ENCODE measurements at regions not wholly inside any gene's neighbourhood (a gene's known extent, or its start where the extent isn't known, plus 50 kb on each side); places are given as distances from the start of the nearest gene placed in this dataset.
"Not testable (repeated sequence)": the region's sequence is repeated elsewhere in the genome, so short reads cannot be mapped to it uniquely, and the experiment has no call there.

- Histone ChIP-seq H3K9me3 (no peaks in the 10 kb centered on the region), H3K9ac (ENCODE audit: low read depth in 2 of 2, low read length in 2 of 2) (no peak overlapping the region), H3K4me3 (no peak overlapping the region), H3K4me1 (no peaks in the 10 kb centered on the region), H3K36me3 (no peaks in the 10 kb centered on the region), H3K27ac (no peak overlapping the region), H3K27me3 (no peaks in the 10 kb centered on the region)
- intact Hi-C loops (cut with DNase I) = no loop called here
- no peak for DNase-seq
- TF ChIP-seq CTCF (IDR thresholded peaks at IDR 0.05) = no peak
These were observed 49.9 kb upstream of the CAPRIN1 start for GRCh38 chr11:34001557-34002064.

- DNase-seq = no peak
- Histone ChIP-seq H3K9ac (ENCODE audit: low read depth in 2 of 2, low read length in 2 of 2) (no peak overlapping the region), H3K27ac (no peak overlapping the region), H3K4me1 (no peaks in the 10 kb centered on the region), H3K9me3 (no peaks in the 10 kb centered on the region), H3K27me3 (no peaks in the 10 kb centered on the region), H3K4me3 (no peak overlapping the region), H3K36me3 (no peaks in the 10 kb centered on the region)
- TF ChIP-seq CTCF (IDR thresholded peaks at IDR 0.05) = no peak
- intact Hi-C loops (cut with DNase I) = loop anchor here (5.0 kb wide), 2 partner anchors 108 to 363 kb away; partner anchors contain the start of gene NAT10
These were observed 52.1 kb upstream of the CAPRIN1 start for GRCh38 chr11:33999393-33999792.

- no peaks in the 10 kb centered on the region for H3K4me1 ChIP-seq
- H3K27me3 ChIP-seq = no peaks in the 10 kb centered on the region
- intact Hi-C loops (cut with DNase I) = loop anchor here (5.0 kb wide), 2 partner anchors 110 to 365 kb away; partner anchors contain the start of gene NAT10
- no peak overlapping the region for H3K4me3 ChIP-seq
- H3K9ac ChIP-seq (ENCODE audit: low read depth in 2 of 2, low read length in 2 of 2) = no peak overlapping the region
- no peaks in the 10 kb centered on the region for H3K36me3 ChIP-seq
- TF ChIP-seq CTCF (IDR thresholded peaks at IDR 0.05) = no peak
- H3K27ac ChIP-seq = no peak overlapping the region
- DNase-seq = no peak
- no peaks in the 10 kb centered on the region for H3K9me3 ChIP-seq
These were observed 53.8 kb upstream of the CAPRIN1 start for GRCh38 chr11:33997584-33998251.

GRCh38 chr11:33996498-33997454, 54.8 kb upstream of the CAPRIN1 start:
- TF ChIP-seq CTCF (IDR thresholded peaks at IDR 0.05) = peak; percentile 82
- Histone ChIP-seq H3K4me3 (no peak overlapping the region), H3K9ac (ENCODE audit: low read depth in 2 of 2, low read length in 2 of 2) (no peak overlapping the region), H3K27me3 (no peaks in the 10 kb centered on the region), H3K9me3 (no peaks in the 10 kb centered on the region), H3K4me1 (no peaks in the 10 kb centered on the region), H3K27ac (no peak overlapping the region), H3K36me3 (no peaks in the 10 kb centered on the region)
- intact Hi-C loops (cut with DNase I) = loop anchor here (5.0 kb wide), 2 partner anchors 111 to 366 kb away; partner anchors contain the start of gene NAT10
- DNase-seq = peak; percentile 89

GRCh38 chr11:33994937-33995336, 56.6 kb upstream of the CAPRIN1 start:
- H3K4me3 ChIP-seq = no peak overlapping the region
- no peaks in the 10 kb centered on the region for H3K27me3 ChIP-seq
- TF ChIP-seq CTCF (IDR thresholded peaks at IDR 0.05) = no peak
- H3K9me3 ChIP-seq = no peaks in the 10 kb centered on the region
- no peak overlapping the region for H3K9ac ChIP-seq (ENCODE audit: low read depth in 2 of 2, low read length in 2 of 2)
- H3K27ac ChIP-seq = no peak overlapping the region
- no peaks in the 10 kb centered on the region for H3K36me3 ChIP-seq
- no peaks in the 10 kb centered on the region for H3K4me1 ChIP-seq
- no peak for DNase-seq
- intact Hi-C loops (cut with DNase I) = loop anchor here (5.0 kb wide), 2 partner anchors 112 to 367 kb away; partner anchors contain the start of gene NAT10

- H3K9me3 ChIP-seq; H3K27ac ChIP-seq; H3K4me3 ChIP-seq; H3K27me3 ChIP-seq; H3K4me1 ChIP-seq; H3K9ac ChIP-seq (ENCODE audit: low read depth in 2 of 2, low read length in 2 of 2); intact Hi-C loops (cut with DNase I); DNase-seq; H3K36me3 ChIP-seq: not testable (repeated sequence)
These were observed 60.4 kb upstream of the CAPRIN1 start for GRCh38 chr11:33991136-33991535.

- intact Hi-C loops (cut with DNase I); DNase-seq; H3K4me1 ChIP-seq: not testable (repeated sequence)
These were observed 61.4 kb upstream of the CAPRIN1 start for GRCh38 chr11:33990131-33990530.

More at GRCh38 chr11:33990131-33990530, 61.4 kb upstream of the CAPRIN1 start:
- not testable (repeated sequence) for H3K9ac ChIP-seq (ENCODE audit: low read depth in 2 of 2, low read length in 2 of 2); H3K9me3 ChIP-seq; H3K4me3 ChIP-seq; H3K36me3 ChIP-seq; H3K27ac ChIP-seq; H3K27me3 ChIP-seq
